ENCODE measurements at regions not wholly inside any gene's neighbourhood (a gene's known extent, or its start where the extent isn't known, plus 50 kb on each side); places are given as distances from the start of the nearest gene placed in this dataset.

GRCh38 chr5:2353871-2354440 is 397.5 kb downstream of the IRX2 start:
- no peak for TF ChIP-seq CTCF (IDR thresholded peaks at IDR 0.05; ENCODE audit: insufficient read depth, low read length, poor library complexity, severe bottlenecking)
- no peak for TF ChIP-seq EZH2phosphoT487 (conservative IDR thresholded peaks at IDR 0.05; ENCODE audit: low read length)
